Hematopoietic multipotent progenitor cell treated with erythropoietin and hydrocortisone succinate and interleukin-3 and kit ligand, for 4 days (in vitro differentiated cells): ENCODE measurements at regions not wholly inside any gene's neighbourhood (a gene's known extent, or its start where the extent isn't known, plus 50 kb on each side); places are given as distances from the start of the nearest gene placed in this dataset.

Source experiments
- DNase-seq: peaks from one replicate; pipeline ENCODE4 v3.0.0-alpha.2; 2015

DNA sequence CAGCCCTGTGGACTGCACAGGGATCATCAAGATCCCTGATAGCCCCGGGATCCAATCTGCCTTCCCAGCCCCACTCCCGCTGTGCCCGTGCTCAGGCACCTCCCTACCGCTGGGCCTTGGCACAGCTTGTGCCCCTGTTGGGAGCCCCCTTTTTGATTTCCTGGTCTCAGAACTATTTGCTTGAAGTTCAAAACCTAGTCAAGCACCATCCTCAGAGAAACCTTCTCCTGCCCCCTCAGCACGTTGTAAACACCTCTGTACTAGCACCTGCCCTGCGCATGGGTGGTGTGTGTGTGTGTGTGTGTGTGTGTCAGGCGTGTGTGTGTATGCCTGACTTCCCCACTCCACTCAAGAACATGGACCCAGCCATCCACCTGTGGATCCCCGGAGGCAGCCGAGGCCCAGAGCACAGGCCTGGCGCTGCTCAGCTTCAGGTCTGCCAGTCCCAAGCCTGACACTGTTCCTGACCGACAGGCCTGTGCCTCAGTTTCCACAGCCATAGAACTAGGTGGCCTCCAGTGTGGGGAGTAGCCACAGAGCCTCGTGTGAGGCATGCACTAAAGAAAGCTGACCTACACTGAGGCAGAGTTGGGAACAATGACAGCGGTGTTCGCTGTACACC, 65.5 kb downstream of the ADRA2C start:
- DNase-seq: no peak

DNA sequence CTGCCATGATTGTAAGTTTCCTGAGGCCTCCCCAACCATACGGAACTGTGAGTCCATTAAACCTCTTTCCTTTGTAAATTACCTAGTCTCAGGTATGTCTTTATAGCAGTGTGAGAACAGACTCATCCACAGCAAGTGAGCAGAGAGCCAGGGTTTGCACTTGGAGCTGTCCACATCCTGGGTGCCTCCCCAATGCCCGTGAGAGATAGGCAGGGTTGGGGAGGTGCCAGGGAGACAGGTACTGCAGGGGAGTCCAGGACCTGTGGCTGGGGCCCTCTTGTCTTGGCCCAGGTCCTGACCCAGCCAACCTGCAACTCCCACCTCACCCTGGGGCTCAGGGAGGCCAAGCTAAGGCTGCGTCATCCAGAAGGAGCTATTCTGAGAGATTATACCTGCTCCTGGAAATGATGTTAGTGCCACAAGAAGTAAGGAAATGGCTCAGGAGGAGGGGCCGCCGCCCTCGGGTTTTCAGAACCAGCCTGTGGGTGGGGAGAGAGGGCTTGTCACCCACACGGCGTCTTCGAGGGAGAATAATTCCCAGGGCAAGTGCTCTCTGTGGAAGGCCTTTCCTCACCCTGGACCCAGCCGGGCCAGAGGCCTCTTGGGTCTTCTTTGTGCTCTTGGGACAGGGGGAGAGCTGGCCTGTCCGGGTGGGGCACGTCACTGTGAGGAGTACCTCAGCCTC, 66.5 kb downstream of the ADRA2C start:
- DNase-seq: no peak

DNA sequence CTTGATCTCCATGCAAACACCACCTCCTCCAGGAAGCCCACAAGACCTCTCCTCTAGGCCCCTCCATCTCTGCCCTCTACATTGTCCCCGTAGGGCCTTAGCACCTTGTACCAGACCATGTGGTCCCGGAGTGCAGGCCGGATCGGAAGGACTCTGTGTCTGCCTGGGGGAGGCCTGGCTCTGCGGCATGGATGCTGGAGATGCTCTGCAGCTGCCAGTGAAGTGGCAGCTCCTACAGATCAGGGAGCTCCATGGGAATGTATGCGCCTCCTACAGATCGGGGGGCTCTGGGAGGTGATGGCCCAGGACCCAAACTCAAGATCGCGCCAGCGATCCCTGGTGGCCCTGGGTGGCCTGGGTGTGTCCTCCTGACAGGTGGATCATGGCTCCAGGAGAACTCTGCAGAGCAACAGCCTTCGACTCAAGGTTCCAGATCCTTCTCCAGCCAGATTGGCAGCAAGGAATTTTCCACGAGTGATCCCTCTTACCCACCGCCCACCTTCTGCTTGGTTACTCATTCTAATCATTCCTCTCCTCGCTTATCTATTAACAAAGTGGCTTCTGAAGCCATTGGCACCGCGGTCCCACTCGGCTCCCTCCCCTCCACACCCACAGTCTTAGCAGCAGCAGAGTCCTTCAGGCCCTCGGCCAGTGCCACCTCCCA, 67.3 kb downstream of the ADRA2C start:
- DNase-seq: no peak

DNA sequence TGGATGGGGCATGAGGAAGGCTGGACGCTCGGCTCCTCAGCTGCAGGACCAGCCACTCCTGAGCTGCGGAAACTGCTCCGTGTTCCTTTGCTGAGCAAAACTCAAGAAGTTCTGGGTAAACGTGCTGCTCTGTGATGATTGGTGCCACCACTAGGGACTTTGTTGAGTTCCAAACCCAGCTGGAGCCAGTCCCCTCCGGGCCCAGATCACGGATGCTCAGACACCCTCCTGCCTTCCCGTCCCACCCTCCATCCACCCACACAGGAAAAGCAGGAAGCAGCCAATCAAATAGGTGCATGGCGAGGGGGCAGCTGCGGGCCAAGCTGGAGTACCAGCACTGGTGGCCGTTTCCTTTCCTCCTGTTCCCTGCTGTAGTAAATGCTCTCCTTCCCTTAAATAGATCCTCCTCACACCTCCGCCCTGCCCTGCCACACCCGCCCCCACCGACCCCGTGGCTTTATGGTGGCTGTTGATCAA, 68.0 kb downstream of the ADRA2C start:
- DNase-seq: no peak

DNA sequence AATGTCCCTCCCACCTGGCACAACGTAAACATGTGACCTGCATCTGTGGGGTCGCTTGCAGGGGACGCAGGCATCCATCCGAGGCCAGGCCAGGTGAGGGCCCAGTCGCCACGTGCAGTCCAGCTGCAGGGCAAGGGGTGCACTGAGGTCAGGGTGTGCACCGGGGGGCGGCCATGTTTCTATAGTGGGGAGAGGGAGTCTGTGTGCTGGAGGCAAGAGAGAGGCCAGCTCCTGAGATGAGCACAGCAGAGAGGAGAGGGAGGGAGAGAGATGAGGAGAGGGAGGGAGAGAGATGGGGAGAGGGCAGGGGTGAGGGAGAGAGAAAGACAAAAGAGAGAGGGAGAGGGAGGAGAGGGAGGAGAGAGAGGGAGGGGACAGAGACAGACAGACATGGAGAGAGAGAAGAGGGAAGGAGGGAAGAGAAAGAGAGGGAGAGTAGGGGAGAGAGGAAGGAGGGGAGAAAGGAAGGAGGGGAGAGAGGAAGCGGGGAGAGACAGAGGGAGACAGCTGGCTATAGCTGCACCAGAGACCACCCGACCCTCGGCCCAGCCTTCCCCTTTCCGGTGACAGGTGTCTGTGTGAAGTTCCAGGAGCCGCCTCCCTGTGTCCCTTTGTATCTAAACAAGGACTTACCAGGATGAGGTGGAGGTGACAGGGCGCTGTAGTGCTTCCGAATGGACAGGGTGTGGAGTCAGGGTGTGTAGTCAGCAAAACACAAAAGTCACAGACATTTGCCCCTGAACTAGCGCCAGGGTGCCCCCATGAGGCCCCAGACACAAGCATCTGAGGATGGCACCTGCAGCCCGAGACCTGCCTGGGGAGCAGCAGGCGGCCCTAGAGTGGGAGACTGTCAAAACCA, 68.7 kb downstream of the ADRA2C start:
- peak; percentile 6 for DNase-seq

DNA sequence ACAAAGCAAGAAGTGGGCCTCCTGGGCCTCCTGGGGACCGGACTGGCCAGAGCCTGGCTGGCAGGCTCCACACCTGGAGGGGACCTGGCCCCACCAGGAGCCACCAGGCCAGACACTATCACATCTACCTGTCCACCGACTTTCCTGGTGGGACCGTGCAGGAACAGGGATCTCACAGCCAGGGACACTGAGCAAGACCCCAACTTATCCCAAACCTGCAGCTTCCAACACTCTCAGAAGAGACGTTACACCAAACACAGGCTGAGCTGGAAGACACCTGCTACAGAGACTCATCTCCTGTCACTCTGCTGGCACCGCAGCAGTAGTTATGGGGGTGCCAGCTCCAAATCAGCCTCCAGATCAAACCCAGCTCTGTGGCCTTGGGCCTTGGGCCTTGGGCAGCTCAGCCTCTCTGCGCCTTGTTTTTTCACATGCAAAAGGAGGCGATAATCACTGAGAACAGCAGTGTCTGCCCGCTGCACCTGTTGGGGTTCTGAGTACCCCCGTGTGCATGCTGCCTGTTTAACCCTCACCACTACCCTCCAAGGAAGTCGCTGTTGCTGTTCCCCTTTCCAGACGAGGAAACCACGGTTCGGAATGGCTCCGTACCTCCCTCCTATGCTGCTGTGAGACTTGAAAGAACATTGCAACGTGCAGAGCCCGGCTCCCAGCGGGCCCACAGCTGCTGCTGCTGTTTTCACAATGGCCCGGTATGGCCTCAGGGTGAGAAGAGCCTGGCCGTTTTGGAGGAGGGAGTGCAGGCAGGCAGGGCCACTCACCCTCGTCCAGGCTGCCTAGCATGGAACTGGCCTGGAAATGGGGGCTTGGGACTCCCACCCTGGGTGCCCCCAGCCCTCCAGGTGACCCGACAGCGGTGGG, 69.6 kb downstream of the ADRA2C start:
- no peak for DNase-seq

DNA sequence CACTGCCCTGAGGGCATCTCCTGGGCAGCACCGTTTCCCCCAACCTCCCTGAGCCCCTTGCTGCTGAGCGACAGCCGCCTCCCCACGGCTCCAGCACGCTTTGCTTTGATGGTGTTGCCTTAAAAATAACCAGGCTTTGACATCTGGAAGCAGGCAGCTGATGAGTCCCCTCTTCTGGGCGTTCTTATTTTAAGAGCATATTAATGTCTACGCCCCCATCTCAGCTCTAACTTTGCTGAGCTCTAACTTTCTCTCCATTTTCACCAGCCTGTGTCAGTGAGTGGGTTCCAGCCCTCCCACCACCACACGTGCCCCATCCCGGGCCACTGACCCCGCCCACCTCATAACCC, 70.2 kb downstream of the ADRA2C start:
- no peak for DNase-seq

DNA sequence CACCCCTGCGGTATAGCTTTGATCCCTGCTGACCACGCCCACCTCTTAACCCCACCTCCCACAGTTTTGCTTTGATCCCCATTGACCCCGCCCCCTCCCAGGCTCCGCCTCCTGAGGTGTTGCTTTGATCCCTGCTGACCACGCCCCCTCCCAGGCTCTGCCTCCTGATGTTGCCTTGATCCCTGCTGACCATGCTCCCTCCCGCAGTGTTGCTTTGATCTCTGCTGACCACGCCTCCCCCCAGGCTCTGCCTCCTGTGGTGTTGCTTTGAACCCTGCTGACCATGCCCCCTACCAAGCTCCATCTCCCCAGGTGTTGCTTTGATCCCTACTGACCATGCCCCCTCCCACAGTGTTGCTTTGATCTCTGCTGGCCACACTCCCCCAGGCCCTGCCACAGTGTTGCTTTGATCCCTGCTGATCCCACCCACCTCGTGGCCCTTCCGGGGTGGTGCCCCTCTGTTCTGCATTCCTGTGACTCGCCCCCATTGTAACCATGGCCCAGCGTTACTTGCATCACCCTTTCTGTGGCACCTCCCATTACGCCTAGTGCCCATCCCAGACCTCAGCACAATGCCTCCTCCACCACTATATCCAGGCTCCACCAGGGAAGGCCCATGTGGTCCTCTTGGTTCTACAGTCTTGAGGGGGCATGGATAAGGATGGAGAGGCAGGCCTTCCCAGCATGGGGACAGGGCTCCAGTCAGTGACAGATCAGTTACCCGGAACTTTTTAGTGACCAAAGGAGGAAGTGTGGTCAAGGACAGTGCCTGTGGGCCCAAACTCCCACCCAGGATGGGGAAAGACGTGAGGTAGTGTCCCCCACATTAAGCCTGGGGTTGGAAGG, 70.8 kb downstream of the ADRA2C start:
- peak; percentile 40 for DNase-seq

DNA sequence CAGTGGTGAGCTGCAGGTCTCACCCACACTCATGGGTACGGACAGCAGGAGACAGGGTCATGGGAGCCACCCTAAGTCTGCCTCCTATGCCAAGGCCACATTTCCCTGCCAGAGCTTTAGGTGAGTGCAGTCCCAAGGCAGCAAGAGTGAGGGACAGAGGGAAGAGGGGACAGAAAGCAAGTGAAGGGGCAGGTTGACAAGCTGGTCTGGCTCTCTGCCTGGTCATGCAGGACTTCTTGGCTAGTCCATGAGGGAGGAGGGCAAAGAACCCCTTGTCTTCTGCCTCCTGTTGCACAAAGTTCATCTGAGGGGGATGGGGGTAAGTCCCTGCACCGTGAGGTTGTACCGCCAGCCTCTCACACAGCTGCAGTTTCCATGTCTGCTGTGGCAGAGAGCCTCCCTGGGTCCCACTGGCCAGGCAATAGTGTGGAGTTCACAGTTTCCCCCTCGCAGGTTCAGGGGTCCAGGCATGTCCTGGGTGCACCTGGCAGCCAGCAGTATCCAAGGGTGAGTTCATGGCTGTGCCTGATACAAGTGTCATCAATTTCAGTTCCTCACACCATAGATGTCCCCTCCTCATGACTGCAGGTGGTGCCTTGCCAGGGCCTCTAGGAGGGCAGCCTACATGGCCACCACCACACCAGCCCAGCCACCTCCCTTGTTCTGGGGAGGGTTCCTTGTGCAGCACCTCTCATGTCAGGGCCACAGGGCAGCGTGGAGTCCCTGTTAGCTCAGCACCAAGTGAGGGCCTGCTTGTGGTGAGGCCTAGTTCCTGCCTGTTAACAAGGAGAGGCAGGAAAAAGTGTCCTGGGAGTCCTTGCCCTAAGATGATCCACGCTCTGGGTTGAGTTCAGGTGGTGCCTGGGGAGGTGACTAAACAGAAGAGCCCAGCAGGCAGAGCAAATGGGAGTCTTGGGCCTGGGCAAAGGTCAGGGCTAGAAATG, 72.5 kb downstream of the ADRA2C start:
- no peak for DNase-seq

DNA sequence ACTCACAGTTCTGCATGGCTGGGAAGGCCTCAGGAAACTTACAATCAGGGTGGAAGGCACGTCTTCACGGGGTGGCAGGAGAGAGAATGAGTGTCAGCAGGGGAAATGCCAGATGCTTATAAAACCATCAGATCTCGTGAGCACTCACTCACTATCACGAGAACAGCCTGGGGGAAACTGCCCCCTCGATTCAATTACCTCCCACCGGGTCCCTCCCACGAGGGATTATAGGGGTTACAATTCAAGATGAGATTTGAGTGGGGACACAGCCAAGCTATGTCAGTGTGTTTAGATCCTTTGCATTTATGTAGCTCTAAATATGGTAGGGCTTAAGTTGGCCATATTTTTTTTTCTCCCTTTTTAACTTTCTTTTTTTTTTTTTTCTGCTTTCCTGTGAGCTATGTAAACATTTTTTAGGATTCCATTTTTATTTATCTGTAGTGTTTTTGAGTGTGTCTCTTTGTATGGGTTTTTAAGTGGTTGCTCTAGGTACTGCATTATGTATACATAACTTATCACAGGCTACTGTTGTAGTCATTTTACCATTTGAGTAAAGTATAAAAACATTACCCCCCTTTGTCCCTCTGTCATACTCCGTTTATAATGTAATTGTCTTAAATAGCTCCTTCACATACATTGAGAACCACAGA, 79.0 kb downstream of the ADRA2C start:
- no peak for DNase-seq

DNA sequence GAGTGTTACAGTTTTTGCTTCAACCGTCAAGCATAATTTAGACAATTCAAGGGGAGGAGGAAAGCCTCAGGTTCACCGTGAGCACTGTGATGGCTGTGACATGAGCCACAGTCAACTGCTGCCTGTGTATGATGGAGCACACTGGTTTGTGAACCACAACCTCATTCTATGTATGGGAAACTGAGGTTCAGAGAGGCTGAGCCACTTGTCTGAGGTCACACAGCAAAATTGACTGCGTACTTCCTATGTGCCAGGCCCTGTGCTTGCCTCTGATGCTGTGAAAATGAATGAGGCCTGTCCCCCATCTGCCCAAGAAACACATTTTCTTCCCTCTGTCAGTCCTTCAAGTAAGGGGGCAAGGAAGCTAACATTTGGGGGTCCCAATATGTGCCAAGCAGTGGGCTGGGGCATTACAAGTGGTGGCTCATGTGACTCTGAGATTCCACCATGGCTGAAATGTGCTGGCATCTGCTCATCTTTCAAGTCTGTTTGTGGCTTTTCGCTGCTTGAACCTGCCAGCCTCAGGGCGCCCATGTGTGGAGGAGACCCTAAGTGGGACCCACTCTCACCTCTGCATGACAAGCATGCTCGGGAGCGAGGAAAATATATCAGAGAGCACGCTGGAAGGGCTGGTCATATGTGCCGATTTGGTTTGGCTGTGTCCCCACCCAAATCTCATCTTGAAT, 79.7 kb downstream of the ADRA2C start:
- DNase-seq: no peak

DNA sequence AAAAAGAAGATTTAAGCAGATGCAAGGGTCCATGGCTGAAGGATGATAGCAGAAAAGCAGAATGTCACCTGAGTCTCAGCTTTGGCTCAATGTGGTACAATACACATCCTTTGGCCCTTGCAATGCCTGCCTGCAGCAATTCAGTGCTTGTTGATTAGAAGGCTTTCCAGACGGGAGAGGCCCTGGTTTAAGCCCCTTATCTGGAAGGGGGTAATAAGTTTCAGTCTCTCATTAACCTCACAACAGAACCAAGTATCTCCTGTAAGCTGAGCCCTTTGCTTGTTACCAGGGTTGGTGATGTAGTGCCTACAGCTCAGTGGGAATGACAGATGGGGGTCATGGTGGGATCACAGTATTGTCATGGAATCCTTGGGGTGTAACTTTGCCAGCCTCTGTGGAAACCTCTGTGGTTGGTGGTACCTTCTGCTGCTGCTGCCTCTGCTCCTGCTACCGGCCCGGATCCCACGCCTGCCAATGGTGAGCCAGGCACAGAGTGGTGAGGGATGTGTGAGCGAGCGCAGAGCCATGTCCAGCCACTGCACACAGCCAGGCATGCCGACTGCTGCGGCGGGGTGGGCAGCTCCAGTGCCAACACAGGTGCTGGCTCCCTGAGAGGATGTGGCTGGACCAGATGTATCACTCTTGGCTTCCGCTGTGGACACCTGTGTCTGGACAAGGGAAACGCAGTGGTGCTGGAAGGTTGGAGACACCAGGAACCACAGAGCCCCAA, 81.2 kb downstream of the ADRA2C start:
- no peak for DNase-seq

DNA sequence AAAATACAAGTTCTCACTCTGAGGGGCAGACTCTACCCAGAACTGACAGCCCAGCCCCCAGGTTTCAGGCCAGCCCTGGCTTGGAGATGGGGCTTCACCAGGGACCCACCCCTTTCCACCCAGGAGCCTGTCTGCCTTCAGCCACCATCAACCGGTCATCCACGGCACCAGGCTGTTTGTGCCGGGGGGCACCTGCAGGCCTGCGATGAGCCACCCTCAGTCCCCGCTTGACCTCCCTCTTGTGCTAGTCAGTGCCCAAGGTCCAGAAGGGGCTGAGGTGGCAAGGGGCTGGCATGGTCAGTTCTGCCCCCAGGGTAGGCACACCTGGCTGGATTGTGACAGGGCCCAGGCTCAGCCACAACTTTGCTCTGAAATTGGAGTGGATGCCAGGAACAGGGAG, 82.1 kb downstream of the ADRA2C start:
- DNase-seq: no peak

DNA sequence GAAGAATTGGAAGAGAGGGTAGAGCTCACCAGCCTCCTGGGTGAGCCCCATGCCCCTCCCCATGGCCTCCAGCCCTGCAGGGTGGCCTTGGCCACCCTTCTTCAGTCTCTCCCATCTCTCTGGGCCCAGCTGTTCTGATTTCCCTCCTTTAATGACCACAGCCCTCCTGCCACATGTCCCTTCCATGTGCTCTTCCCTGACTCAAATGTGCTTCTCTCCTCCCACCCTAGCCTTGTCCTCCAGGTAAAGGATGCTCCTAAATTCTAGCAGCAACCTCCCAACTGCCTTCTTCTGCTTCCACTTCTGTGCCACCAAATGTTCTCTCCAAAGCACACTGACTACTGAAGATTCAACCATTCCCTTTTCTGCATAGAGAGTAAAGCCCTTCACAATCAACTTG, 83.0 kb downstream of the ADRA2C start:
- no peak for DNase-seq

DNA sequence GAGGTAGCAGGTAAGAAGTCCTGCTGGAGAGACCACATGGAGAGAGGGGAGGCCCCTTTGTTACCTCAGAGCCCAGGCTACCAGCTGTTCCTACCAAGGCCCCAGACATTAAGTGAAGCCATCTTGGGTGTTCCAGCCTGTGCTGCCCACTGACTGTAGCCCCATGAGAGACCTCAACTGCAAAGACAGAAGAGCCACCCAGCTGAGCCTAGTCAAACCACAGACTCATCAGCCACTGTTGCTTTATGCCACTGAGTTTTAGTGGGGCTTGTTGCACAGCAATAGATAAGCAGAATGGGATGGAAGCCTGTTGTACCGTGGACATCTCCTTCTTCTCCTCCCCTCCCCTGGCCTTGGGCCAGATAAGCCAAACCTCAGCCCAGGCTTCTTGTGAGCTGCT, 83.9 kb downstream of the ADRA2C start:
- DNase-seq: no peak

DNA sequence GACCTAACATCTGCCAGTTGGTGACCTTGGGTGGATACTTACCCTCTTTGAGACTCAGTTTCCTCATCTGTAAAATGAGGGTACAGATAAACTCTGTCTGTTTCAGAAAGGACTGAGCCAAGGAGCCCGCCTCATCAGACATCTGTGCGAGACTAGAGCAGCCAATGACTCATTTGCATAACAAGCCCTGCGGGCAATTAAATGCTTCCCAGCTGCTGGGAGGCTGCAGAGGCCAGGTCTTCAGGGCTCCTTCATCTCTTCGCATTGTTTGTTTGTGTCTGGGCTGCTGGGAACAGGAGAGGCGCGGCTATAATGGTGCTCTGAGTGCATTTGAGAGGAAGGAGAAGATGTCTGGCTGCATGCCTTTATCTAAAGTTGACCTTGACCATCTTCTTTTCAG, 85.0 kb downstream of the ADRA2C start:
- no peak for DNase-seq

DNA sequence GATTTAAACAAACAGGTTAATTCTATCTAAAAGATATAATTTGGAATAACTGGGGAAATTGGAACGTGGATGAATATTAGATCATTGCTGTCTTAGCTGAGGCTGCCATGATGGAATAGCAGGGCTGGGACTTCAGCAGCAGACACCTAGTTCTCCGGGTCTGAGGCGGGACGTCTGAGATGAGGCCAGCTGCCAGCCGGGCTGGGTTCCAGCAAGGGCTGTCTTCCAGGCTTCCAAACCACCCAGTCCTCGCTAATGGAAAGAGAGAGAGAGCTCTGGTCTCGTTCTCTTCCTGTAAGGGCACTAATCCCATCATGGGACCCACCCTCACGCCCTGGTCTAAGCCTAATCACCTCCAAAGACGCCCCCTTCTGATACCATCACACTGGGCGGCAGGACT, 85.7 kb downstream of the ADRA2C start:
- DNase-seq: no peak

DNA sequence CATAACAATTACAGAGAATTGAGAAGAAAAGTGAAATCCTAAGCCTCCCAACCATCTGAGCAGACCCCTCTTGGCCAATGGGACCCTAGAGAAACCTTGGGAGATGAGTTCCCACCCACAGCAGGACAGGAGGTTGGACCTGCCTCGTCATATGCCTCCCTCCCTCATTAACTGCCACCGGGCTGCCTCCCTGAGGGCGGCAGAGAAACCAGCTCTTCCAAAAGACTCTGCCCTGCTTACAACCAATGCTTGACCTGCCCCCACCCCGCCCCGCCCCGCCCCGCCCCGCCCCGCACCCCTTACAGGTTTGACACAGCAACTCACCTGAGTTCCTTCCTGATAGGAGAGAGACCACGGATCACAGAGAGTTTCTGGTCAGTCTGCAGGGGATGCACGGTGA, 86.1 kb downstream of the ADRA2C start:
- no peak for DNase-seq
